GM12891 (cell line): ENCODE measurements at regions not wholly inside any gene's neighbourhood (a gene's known extent, or its start where the extent isn't known, plus 50 kb on each side); places are given as distances from the start of the nearest gene placed in this dataset.

Experiments
- DNase-seq: peaks from one replicate; pipeline ENCODE4 v3.0.0; 2011; ENCODE audit warnings: low spot score; ENCODE audit not compliant: insufficient read length
- FAIRE-seq: peaks from 2 replicates; lab custom pipeline; 2011; peaks lifted over from hg19 to GRCh38; lab: Jason Lieb, UNC
- PAX5 ChIP-seq: IDR thresholded peaks from 2 replicates; pipeline ENCODE4 v1.6.1; 2011; ENCODE audit warnings: low read length, moderate library complexity, mild to moderate bottlenecking; ENCODE audit not compliant: insufficient read depth, severe bottlenecking
- POLR2A ChIP-seq: IDR thresholded peaks from 2 replicates; pipeline ENCODE4 v1.6.1; 2011; ENCODE audit warnings: low read depth, low read length, control low read depth
- POLR2AphosphoS5 ChIP-seq: IDR thresholded peaks from 2 replicates; pipeline ENCODE4 v1.6.1; 2011; ENCODE audit warnings: low read depth, low read length, control low read depth
- POU2F2 ChIP-seq: IDR thresholded peaks from 2 replicates; pipeline ENCODE4 v1.6.1; 2011; ENCODE audit warnings: low read depth, mild to moderate bottlenecking, control low read depth, low read length, moderate library complexity
- SPI1 ChIP-seq: IDR thresholded peaks from 2 replicates; pipeline ENCODE4 v1.6.1; 2011; ENCODE audit warnings: low read depth, low read length, control low read depth
- TAF1 ChIP-seq: IDR thresholded peaks from 2 replicates; pipeline ENCODE4 v1.6.1; 2011; ENCODE audit warnings: low read depth, low read length, control low read depth

GRCh38 chr2:71928734-71929481, 218.8 kb downstream of the CYP26B1 start:
- TF ChIP-seq POLR2A (no peak), POU2F2 (no peak), POLR2AphosphoS5 (no peak), SPI1 (no peak), PAX5 (no peak)
- no peak for FAIRE-seq
- no peak for DNase-seq

- no peak for FAIRE-seq
- no peak for TF ChIP-seq PAX5
- no peak for TF ChIP-seq POLR2AphosphoS5
- no peak for TF ChIP-seq POU2F2
- TF ChIP-seq SPI1, result no peak
- no peak for TF ChIP-seq POLR2A
- no peak for TF ChIP-seq TAF1
- no peak for DNase-seq
Measured at GRCh38 chr2:71927757-71928715, 219.6 kb downstream of the CYP26B1 start.

GRCh38 chr2:71926876-71927756, 220.5 kb downstream of the CYP26B1 start:
- TF ChIP-seq SPI1 (no peak), TAF1 (no peak), POLR2AphosphoS5 (no peak), POU2F2 (no peak), PAX5 (no peak), POLR2A (no peak)
- no peak for FAIRE-seq
- DNase-seq, result no peak

GRCh38 chr2:71926089-71926447, 221.6 kb downstream of the CYP26B1 start:
- no peak for TF ChIP-seq TAF1
- TF ChIP-seq SPI1, result no peak
- TF ChIP-seq POU2F2, result no peak
- TF ChIP-seq PAX5, result no peak
- no peak for TF ChIP-seq POLR2AphosphoS5
- no peak for TF ChIP-seq POLR2A
- no peak for DNase-seq
- FAIRE-seq, result no peak

- TF ChIP-seq POLR2AphosphoS5 (no peak), POU2F2 (no peak), SPI1 (no peak), POLR2A (no peak), PAX5 (no peak), TAF1 (no peak)
Measured at GRCh38 chr2:71925268-71926088, 222.2 kb downstream of the CYP26B1 start.

GRCh38 chr2:71923887-71924533, 223.7 kb downstream of the CYP26B1 start:
- no peak for TF ChIP-seq POLR2AphosphoS5
- TF ChIP-seq SPI1, result no peak
- no peak for TF ChIP-seq POLR2A
- TF ChIP-seq POU2F2, result no peak
- TF ChIP-seq PAX5, result no peak
- TF ChIP-seq TAF1, result no peak
- DNase-seq, result peak; percentile 59
- peak; percentile 62 for FAIRE-seq

More at GRCh38 chr2:71925268-71926088, 222.2 kb downstream of the CYP26B1 start:
- FAIRE-seq (no peak), DNase-seq (no peak)

- FAIRE-seq, result no peak
- no peak for DNase-seq
Measured at GRCh38 chr2:71923143-71923525, 224.5 kb downstream of the CYP26B1 start.

GRCh38 chr2:71922499-71923142, 225.0 kb downstream of the CYP26B1 start:
- FAIRE-seq (no peak), DNase-seq (no peak)
- no peak for TF ChIP-seq POLR2A
- TF ChIP-seq SPI1, result no peak
- no peak for TF ChIP-seq PAX5
- TF ChIP-seq POLR2AphosphoS5, result no peak
- TF ChIP-seq POU2F2, result no peak
- TF ChIP-seq TAF1, result no peak

More at GRCh38 chr2:71923143-71923525, 224.5 kb downstream of the CYP26B1 start:
- TF ChIP-seq POLR2A, result no peak
- no peak for TF ChIP-seq POU2F2
- no peak for TF ChIP-seq TAF1
- TF ChIP-seq POLR2AphosphoS5, result no peak
- no peak for TF ChIP-seq PAX5
- no peak for TF ChIP-seq SPI1
